Amniotic epithelial cell (primary cell): ENCODE measurements at regions not wholly inside any gene's neighbourhood (a gene's known extent, or its start where the extent isn't known, plus 50 kb on each side); places are given as distances from the start of the nearest gene placed in this dataset.
"Not testable (repeated sequence)": the region's sequence is repeated elsewhere in the genome, so short reads cannot be mapped to it uniquely, and the experiment has no call there.

Source experiments
- DNase-seq: peaks from one replicate; pipeline ENCODE4 v3.0.0-alpha.2; 2010; ENCODE audit warnings: low read depth

DNA sequence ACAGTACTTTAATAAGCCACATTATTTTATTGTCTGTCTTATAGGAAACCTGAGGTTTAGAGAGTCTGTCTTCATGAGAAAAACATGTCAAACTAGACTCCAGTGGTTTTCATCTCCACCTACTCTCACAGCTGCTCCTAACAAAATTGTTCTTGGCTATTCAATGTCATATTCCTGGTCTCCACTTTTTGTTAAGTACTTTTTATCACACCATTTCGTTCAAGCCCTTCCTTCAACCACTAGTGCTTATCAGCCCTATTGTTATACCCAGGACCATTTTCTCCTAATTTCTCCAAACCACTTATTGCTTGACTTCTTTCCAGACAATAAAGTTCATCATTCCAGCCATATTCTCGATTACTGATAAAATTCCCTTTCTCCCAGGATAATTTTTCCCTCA is 1674.3 kb upstream of the AGA start:
- no peak for DNase-seq

DNA sequence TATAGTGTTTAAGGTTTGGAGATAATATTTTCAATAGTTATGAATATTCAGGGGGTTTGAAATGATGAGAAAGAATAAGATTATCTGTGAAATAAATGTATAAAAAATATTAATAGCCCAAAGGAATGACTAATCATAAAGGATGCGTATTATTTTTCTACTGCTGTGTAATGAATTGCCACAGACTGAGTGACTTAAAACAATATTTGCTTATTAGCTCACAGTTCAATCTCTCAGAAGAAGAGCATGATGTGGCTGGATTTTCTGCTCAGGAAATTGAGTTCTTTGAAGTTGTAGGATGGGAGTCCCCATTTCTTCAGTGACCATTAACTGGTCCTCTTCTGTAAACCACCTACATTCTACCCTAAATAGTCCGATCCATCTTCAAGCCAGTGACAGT is 1680.8 kb upstream of the AGA start:
- no peak for DNase-seq

DNA sequence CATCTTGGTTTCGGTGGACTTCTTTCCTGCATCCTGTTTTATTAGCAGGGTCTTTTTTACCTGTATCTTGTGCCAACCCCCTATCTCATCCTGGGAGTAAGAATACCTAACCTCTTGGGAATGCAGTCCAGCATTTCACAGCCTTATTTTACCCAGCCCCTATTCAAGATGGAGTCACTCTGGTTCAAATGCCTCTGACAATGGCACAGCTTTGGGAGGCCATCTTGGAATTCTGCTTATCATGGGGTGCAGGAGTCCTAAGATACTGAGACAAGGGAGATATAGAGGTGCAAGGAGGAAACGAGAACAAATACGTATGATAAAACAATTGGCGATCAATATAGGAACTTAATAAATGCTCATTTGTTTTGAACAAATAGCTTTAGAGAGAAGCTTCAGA is 1682.2 kb upstream of the AGA start:
- DNase-seq: no peak

DNA sequence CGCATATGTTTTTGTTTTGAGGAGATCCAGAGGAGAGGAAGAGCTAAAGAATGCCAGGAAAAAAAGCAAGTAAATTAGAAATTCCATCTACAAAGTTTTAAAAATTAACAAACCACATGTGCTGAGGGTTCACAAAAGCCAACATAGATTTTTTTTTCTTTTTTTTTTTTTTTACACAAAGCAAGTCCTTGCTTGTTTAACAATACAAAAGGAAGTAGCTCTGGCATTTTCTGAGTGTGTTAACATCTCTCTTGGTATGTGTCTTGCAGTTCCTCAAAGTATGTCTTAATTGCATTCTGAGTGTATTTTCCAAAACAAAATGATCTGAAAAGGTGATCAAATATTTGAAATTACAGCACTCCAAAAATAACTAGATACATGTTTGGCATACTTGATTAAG is 1682.7 kb upstream of the AGA start:
- no peak for DNase-seq

DNA sequence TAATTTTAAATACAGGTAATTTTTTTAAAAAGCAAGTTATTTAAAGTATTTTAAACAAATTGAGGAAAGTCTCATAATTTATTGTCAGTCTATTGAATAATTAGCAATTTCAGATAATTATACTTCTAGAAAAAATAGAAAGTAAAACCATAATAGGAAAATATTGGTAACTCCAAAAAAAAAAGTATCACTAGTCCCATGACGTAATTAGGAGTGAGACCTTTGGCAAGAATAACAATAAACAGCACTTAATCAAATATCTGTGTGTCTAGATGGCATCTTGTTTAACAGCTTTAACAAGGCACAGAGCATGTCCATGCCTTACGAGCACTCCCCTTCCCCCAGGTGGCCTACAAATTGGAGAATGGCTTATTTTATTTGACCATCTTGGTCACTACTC is 1683.6 kb upstream of the AGA start:
- no peak for DNase-seq

DNA sequence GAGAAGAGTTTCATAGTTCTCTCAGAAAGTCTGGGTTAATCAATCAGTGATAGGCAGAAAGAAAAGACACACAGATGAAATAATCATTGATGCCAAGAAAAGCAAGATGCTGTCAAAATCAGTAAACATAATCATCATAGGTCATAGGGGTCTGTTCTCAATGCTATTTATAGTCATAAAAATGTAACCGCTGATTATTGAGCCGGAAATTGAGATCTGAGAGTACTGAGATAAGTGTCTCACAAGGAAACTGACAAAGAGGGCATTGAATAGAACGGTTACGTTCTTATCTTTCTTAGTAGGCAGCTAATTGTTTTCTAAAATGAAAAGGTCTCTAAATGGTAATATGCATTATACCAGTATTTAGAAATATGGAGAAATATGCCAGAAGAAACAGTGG is 1686.1 kb upstream of the AGA start:
- no peak for DNase-seq

DNA sequence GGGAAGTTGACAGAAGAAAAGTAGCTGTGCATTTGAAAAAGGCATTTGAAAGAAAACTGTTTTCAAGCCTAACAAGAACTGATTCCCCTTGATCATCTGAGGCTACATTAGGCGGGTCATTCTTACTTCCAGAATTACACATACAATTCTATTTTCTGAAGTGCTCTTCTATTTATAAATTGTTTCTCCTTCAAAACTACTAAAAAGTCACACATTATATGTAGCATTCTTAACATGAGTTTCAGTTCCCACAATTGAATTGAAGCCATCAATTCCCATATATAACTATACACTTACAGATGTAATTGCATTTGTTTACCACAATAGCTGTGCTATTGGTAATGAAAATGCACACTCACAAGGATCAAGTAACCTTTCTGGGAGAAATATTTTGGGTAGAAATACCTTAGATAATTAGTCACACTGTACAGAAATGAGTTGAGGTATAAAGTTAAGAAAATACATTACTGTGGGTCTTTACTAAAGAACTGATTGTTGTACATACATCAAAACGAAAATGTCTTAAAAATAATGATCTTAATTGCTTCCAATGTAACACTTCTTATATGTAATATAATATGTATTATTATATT is 1688.0 kb upstream of the AGA start:
- no peak for DNase-seq

DNA sequence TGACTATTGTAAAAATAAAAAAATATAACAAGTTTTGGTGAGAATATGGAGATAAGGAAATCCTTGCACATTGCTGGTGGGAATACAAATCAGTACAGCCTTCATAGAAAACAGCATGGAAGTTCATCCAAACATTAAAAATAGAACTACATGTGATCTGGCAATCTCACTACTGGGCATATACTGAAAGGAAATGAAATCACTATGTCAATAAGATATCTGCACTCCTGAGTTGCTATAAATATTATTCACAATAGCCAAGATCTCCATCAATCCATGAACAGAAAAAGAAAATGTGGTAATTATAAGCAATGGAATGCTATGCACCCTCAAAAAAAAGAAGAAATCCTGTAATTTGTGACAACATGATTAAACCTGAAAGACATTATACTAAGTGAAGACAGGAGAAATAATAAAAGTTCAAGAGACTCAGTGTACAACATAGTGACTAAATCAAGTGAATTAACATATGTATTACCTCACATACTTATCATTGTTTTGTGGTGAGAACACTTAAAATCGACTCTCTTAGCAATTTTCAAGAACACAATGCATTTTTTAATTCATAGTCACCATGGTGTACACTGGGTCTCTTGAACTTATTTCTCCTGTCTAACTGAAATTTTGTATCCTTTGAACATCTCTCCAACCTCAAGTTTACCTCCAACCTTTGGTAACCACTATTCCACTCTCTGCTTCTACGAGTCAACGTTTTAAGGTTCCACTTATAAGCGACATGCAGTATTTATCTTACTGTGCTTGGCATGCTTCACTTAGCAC is 1703.7 kb upstream of the AGA start:
- DNase-seq: no peak

DNA sequence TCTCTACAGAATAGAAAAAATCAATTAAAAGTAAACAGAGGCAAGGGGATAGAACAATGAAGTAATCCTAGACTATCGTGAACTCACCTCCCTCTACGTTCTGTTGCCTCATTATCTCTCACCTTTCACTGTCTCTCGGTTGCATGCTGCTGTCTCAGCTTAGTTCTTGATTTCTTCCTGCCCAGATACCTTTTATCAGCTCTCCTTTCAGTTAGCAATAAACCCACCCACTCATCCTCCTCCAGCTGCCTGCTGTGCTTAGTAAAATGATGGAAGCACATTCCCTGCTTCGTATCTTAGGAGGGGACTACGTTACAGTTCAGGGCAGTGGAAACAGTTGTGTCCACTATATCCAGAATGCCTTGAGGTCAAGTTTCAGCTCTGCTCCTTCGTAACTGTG is 1709.5 kb upstream of the AGA start:
- DNase-seq: no peak

DNA sequence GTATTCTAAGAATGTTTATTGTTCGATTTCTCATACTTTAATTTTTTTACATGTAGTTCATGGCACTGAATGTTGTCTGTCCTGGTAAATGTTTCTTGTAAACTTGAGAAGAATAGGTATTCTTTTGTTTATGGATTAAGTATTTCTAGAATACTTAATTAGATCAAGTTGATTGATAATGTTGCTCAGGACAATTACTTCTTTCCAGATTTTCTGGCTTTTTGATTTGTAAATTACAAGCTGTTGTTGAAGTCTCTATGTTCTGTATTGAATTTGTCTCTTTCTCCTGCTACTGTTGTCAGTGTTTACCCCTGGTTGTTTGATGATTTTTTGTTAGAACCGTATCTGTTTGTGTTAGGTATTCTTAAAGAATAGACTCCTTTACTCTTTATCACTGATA is 1720.9 kb upstream of the AGA start:
- no peak for DNase-seq

DNA sequence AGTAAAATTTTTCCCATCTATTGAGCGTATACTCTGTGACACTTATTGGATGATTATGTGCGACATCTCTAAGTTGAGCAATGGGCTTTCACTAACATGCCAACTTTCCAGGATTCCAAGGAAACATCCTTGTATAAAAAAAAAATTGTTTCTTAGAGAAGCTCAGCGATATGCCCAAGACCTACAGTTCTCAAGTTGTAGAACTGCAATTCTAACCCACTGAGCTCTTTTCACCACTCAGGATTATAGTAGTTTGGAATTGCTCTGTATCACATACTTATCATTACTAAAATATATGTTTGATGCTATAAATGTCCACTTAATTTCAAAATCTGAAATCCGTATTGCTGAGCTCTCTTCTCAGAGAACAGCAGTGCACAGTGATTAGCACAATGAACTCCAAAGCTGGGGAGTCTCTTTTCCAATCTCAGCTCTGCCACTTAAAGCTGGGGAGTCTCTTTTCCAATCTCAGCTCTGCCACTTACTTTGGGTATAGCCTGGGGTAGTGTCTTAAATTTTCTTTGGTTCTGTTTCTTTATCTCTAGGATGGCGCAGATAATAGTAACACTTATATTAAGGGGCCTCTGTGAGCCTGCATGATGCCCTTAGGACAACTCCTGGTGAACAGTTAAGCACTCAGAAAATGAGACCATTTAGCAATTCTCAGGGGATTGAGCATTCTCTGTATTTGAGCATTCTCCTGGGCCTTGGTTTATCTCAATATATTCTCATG is 1722.2 kb upstream of the AGA start:
- no peak for DNase-seq

DNA sequence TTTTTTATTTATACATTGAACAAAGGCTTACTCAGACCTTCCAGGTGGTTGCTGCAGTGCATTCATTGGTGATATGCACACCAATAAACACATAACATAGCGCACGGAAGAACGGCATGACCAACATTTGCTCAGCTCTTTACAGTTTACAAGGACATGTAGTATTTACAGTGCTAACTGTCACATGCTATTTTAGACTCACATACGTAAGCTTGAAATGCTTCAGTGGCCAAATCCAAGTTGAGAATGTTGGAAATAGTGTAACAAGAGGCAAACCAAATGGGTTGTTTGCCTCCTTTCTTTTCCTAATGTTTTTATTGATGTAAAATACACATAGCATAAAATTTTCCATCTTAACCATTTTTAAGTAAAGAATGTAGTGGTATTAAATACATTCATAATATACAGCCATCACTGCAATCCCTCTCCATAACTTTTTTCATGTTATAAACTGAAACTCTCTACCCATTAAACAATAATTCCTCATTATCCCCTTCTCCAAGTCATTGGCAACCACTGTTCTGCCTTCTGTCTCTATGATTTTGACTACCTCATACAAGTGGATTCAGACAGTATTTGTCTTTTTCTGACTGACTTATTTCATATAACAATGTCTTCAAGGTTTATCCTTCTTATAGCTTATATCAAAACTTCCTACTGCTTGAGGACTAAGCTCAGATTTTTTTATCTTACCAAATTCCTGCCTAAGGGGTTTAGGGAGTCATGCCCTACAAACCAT is 1722.9 kb upstream of the AGA start:
- DNase-seq: no peak

DNA sequence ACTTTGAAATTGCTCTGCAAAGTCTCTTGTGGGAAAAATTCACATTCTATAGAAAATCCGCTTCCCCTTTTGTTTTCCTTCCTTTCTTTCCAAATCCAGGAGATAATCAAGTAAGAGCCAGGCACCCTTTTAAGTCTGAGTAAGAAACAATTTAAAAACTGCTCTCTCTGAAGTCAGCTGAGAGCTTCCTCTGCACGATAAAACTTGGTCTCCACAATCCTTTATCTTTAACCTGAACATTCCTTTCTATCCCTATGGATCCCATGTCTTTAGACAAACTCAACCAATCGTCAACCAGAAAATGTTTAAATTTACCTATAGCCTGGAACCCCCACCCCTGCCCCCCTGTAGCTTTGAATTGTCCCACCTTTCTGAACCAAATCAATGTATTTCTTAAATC is 1723.6 kb upstream of the AGA start:
- no peak for DNase-seq

DNA sequence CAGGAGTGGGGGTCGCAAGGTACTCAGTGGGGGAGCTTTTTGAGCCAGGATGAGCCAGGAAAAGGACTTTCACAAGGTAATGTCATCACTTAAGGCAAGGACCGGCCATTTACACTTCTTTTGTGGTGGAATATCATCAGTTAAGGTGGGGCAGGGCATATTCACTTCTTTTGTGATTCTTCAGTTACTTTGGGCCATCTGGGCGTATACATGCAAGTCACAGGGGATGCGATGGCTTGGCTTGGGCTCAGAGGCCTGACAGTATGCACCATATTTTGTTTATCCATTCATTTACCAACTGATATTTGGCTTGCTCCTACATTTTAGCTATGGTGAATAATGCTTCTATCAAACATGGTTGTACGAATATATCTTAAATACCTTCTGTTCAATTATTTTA is 1728.1 kb upstream of the AGA start:
- DNase-seq: not testable (repeated sequence)

DNA sequence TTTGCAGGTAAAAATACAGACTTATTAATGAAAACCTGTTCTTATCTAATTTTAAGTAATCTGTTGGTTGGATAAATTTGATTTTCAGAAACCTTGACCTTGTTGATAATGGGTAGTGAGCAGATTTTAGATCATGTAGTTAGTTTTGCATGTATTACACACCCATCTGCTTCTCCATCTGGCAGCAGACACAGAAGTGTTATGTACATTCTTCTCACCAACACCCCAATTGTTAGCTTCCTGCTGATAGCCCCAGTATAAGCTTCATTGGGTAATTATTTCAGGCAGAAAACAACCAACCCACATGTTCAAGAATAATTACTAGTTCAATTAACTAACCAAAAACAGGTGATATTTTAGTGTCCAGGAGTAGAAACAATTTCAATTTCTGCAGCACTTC is 1740.5 kb upstream of the AGA start:
- no peak for DNase-seq

DNA sequence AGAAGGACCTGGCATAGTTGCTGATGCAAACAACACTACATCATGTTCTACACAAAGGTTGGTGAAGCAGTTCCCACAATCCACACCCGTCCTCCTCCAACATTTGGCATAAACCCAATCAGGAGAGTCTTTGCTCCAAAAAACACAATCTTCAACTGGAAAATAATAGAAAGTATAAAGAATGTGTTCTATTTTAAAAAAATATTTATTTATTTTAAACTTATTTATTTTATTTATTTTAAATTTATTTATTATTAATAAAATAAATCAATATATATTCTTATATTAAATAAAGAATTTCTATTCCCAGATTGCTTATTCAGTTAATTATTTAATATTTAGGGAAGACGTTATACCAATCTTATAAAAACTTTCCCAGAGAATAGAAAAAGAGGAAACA is 1753.7 kb upstream of the AGA start:
- no peak for DNase-seq

DNA sequence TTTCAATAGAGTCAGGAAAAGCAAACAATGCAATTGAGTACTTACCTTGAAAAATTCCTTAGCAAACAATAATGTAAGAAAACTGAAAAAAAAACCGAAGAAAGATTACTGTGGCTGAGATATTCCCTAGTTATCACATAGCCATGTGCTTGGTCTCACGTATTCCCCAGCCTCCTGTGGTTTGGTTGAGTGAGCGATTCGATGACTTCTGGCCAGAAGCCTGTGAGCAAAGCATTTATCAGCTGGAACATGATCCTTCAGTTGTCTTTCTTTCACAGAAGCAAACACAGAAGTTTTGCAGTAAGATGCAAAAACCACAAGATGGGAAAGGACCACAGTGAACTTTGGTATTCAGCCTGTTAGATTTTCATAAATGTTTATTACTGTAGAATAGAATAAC is 1754.3 kb upstream of the AGA start:
- no peak for DNase-seq

DNA sequence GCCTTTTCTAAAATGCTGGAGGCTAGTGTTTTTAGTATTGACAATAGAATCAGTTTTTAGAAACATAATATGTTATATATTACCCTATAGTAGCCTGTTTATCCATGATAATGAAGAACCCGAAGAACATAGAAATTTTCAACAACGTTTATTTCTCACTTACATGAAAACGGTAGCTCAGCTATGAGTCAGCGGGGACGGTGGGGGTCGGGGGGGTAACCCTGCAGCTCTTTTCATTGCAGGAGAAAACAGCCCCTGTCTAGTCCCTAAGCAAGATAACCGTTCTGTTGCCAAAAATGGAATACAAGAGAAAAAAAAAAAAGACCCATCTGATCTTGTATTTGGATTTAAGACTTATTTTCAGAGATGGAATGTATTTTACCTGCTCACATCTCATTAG is 1758.4 kb upstream of the AGA start:
- DNase-seq: no peak

DNA sequence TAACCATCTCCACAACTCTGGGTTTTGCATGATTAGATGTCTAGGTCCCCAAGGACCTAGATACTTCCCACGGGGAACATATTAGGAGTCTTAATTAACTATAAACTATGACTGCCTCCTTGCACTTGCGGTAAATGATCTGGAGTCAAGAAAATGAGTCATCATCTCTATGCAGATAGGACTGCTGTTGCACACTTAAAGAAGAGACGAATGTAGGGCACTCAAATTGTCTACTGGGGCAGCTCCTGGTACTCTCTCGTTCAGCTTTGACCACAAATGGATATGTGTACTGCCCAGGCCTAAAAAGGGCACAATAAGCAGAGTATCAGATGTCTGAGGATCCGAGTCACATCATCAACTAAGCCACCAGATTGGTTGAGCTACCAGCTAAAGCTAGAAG is 1783.4 kb upstream of the AGA start:
- no peak for DNase-seq

DNA sequence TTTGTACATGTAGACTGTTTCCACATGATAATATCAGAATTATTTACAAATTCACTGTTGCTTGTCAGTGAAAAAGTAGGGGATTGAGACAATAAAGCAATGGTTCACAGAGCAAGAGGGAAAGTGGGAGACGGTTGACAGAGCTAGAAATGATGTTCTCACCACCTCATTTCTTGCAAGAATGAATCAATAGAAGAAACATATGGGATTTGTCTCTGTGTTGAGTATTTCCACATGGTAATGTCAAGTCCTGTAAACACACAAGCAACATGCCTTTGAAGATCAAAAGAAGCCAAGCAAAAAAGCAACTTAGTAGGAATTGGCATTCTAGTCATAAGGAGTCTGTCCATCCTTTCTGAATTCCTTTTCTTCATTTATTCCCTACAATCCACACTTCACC is 1806.6 kb upstream of the AGA start:
- DNase-seq: no peak

DNA sequence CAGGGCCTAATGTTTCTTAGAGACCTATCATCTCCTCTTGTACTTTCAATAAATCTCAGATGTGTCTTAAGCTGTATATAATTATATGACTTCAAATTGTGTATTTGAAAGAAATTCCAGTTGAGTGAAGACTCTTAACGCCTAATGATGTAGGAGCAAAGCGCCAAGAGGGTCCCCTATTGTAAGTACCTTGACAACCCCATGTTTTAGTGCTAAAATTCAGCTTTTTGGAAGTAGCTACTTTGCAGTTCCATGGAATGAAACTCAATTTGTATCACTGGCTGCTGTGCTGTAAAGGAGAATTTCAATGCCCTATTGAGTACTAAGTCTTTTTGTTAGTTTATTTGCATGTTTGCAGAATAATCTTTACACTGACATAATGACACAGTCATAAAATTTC is 1826.6 kb upstream of the AGA start:
- no peak for DNase-seq

DNA sequence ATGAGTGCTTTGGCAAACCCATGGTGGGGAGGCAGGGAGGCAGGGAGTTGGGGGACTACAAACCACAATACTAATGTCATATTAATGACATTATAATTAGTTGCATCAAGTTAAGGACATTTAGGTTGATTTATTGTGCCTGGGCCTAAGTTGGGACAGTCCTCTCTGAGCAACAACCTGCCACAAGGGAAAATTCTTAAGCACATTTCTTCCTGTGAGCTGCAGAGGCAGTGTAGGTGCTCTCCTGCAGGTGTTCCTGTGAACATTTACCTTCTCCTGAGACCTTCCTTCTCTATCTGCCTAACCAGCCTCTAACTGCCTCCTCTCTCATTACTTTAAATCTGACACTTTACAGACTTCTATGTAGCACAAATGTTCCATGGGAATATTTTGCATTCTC is 1830.0 kb upstream of the AGA start:
- DNase-seq: no peak

DNA sequence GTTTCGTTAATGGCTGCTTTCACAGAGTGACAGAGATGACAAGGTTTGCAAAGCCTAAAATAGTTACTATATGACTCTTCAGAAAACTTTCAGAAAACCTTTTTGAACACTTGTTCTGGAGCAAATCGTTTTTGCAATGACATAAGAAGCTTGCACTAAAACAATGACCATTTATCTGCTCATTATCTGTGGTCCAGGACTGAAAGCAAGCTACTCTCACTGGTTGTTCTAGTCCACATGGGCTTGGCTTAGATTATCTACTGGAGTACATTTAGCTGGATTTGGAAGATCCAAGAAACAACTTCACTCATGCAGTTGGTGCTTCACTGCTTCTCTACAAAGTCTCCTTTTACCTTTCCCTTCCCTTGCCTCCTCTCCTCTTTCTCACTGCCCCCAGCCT is 1836.4 kb upstream of the AGA start:
- DNase-seq: no peak
